GM19351 (cell line): ENCODE measurements at regions not wholly inside any gene's neighbourhood (a gene's known extent, or its start where the extent isn't known, plus 50 kb on each side); places are given as distances from the start of the nearest gene placed in this dataset.

ENCODE experiments used
- ATAC-seq: cut with Tn5 transposase; IDR thresholded peaks from one replicate; pipeline ENCODE4 v1.9.1; 2021; ENCODE audit warnings: mild to moderate bottlenecking, moderate library complexity; ENCODE audit not compliant: unreplicated experiment

- ATAC-seq, result no peak
Observed at GRCh38 chr3:77945320-77945719, 905.4 kb downstream of the ROBO2 start.

- no peak for ATAC-seq
Observed at GRCh38 chr3:77947671-77948070, 907.8 kb downstream of the ROBO2 start.

DNA sequence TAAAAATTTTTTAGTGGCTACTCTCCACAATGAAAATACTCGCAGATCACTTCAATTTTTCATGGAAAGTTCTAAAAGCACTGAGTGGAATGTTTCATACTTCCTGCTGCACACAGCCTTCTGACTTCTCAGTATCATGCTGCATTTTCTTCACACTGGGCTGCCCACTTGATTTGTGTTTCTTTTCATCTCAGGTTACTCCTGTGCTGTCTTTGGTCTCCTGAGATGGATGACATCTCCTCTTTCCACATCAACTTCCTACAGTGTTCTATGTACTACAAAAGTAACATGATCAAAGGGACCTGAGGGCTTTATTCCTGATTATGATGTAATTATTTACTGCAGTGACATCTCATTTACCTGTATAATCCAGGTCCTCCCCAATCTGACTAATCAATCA, 927.7 kb downstream of the ROBO2 start:
- no peak for ATAC-seq

- ATAC-seq, result no peak
Observed at GRCh38 chr3:77976079-77976478, 936.2 kb downstream of the ROBO2 start.

- ATAC-seq, result no peak
Observed at GRCh38 chr3:78003090-78003489, 963.2 kb downstream of the ROBO2 start.

DNA sequence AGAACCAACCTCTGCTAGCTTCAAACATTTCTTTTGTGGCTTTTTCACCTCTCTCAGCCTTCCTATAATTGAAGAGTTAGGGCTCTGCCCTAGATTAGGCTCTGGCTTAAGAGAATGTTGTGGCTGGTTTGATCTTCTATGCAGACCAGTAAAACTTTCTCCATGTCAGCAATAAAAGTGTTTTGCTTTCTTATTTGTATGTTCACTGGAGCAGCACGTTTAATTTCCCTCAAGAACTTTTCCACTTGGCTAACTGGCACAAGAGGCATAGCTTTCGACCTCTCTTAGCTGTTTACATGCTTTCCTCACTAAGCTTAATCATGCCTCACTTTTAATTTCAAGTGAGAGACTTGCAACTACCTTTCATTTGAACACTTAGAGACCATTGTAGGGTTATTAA, 964.7 kb downstream of the ROBO2 start:
- ATAC-seq, result no peak

DNA sequence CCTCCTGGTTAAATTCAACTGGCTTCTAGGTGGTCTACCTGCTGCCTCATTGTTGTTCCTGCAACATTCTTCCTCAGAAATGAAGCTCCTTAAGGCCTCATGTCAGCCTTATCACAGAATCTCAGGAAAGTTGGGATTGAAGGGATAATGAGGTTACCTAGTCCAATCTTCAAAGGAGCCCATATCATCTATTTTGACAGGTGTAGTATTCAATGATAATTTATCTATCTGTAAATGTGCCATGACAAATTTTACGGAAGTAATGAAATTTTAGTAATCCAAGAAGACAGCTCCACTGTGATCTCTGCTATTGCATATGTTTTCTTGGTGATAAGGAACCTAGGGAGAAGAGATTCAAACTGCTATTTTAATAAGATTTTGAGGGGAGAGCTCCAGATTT, 973.8 kb downstream of the ROBO2 start:
- ATAC-seq, result no peak

DNA sequence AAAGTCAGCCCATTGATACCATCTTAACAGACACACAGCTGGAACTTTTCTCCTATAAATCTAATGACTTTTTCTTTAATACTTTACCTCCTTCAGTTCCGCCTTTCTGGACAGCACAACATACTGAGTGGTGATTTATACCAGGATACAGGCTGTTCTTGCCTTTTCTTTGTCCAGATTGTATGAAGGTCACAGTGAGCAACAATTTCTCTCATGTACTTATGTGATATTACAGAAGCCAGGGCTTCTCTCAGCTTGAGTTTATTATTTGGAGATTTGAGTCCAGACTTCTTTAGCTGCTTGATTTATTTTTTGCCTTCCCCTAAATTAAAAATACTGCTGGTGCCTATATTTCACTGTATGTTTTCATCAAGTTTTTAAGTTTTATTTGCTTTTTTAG, 976.0 kb downstream of the ROBO2 start:
- no peak for ATAC-seq

GRCh38 chr3:78021710-78022109, 981.8 kb downstream of the ROBO2 start:
- no peak for ATAC-seq

DNA sequence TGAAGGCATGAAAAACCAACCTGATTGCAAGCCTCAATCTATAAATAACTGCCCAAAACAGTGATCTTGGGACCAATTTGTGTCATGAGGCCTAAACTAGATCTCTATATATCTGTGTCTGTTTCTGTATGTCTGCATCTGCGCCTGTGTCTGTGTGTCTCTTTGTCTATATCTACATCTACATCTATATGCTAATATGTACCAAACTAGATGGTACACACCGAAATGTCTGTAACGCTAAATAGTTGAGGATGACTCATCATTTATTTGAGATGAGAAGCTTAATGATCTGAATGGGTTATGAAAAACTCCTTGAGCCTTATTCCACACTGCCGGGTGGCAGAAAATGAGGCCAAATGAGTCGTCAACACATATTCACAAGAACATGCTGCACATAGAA, 982.3 kb downstream of the ROBO2 start:
- no peak for ATAC-seq

GRCh38 chr3:78023257-78023656, 983.4 kb downstream of the ROBO2 start:
- ATAC-seq, result no peak

GRCh38 chr3:78025916-78026315, 986.0 kb downstream of the ROBO2 start:
- ATAC-seq, result no peak

DNA sequence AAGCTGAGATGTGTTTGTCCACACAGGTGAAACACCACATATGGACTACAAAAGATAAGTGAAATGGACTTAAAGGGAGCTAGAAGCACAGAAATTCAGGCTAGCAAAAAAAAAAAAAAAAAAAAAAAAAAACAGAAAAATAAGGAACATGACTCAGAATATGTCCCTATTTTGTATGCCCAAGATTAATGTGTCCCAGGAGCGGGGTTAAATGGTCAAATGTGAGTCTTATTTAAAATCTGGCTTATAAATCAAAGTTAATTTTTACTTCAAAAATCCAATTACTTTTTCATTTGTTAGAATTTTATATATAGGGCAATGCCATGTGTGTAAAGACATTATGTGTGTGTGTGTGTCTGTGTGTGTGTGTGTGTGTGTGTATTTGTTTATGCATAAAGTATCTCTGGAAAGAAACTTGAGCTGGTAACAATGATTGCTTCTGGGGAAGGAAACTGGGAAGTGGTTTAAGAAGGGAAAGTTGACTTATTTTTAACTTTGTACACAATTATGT, 986.5 kb downstream of the ROBO2 start:
- ATAC-seq, result no peak

GRCh38 chr3:78029775-78030174, 989.9 kb downstream of the ROBO2 start:
- no peak for ATAC-seq

DNA sequence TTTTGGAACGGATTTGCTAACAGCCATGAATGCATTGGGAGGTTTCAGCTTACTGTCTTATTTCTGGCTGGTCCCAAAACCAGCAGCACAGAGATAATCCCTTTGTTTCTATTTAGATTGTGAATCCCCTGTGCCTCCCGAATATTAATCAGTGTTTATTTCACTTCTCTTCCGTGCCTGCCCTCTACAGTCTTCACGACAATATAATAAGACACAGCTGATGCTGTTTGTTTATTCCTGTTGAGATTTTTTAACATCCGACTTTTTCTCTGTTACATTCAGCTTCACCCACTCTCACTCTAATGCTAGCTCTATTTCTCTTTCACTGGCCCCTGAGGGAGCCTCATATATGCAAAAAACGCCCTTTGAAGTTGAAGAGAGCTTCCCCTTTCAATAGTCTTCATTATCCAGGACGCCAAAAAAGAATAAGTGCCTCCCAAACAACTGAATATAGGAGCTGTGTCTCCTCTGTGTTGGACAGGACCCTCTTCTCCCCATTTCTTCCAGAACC, 995.3 kb downstream of the ROBO2 start:
- ATAC-seq, result no peak

GRCh38 chr3:78041486-78041885, 1001.6 kb downstream of the ROBO2 start:
- no peak for ATAC-seq

- no peak for ATAC-seq
Observed at GRCh38 chr3:78046566-78046965, 1006.7 kb downstream of the ROBO2 start.

DNA sequence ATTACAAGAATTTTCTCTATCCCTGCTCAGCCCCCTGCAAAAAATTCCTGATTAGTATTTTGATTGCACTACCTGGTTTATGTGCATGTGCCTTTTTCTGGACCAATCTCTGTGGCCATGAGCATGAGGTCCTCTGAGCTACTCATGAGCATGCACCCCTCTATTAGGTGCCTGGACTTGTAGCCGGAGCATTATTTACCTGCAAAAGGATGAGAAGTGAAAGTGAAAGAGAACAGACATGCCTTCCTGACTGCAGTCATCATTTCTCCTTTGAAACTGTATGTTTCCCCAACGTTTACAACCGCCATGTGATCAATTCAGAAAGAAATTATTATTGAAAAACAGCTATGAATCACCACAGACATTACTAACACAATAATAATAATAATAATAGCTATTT, 1008.8 kb downstream of the ROBO2 start:
- no peak for ATAC-seq

DNA sequence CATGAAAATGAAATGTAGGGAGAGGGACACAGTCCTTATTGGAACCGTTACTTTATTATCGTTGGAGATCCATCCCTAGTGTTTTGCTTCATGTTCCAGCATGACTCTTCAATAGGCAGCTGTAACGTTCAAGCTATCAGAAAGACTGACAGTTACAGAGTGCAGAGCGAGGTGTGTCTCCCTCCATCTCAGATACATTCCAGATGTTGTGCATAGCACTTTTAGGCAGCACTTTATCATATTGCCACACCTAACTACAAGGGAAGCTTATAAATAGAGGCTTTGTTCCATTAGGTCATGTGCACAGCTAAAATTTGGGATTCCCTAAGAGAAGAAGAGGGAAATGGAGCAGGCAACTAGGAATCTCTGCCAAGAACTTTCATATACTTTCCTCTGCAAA, 1009.6 kb downstream of the ROBO2 start:
- no peak for ATAC-seq

DNA sequence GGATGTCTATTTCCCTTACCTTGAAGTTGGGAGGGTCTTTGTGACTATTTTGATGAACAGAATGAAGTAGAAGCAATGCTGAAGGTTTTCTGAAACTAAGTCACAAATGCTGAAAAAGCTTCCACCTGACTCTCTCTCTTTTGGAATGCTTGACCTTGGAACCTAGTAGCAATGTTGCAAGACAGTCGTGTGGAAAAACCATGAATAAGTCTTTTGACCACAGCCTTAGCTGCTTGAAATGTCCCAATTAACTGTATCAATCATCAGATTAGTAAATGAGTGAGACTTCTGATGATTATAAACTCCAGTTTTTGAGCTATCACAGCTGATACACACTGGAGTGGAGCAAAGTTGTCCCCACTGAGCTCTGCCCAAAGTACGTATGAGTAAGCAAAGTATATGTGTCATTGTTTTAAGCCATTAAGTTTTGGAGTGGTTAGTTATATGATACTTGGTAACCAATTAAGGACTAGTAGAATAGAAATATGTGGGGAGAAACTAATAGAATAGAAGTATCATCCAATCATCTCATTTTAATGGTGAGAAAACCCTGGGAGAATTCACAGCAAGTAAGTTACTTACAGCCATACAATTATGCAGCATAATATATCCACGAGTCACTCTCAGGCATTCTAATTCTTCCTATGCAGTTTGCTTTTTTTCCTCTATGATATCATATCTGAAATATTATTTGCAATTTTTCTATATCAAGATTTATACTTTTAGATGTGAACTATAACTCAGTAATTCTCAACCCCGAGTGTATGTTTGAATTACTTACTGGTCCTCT, 1010.6 kb downstream of the ROBO2 start:
- no peak for ATAC-seq

DNA sequence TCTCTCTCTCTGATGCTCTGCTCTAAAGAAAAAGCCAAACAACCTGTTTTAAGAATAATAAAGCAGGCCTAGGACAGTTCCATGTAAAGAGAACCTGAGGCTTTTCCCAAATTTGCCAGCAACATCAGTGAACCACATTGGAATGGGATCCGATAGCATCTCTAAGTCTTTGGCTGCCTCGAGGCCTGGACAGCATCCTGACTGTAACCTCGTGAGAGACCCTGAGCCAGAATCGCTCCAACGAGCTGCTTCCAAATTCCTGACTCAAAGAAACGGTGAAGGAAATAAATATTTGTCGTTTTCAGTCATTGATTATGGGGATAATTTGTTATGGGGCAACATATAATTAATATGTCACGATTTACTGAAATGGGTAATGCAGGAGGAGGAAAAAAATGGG, 1012.8 kb downstream of the ROBO2 start:
- ATAC-seq, result no peak

DNA sequence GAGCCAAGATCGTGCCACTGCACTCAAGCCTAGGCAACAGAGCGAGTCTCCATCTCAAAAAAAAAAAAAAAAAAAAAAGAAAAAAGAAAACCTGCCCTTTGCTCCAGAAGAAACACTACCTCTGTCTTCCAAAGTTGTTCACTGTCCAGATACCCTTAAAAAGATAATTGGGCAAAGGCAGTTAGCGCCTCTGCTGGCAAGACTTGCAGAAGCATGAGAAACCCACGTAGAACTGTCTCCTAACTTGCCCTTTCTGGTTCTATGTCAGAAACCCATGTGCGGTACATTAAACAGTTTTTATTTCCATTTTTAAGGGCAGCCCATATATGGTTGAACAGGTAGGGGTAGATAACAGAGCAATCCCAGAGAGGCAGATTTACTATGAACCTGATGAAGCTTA, 1026.4 kb downstream of the ROBO2 start:
- ATAC-seq, result no peak

DNA sequence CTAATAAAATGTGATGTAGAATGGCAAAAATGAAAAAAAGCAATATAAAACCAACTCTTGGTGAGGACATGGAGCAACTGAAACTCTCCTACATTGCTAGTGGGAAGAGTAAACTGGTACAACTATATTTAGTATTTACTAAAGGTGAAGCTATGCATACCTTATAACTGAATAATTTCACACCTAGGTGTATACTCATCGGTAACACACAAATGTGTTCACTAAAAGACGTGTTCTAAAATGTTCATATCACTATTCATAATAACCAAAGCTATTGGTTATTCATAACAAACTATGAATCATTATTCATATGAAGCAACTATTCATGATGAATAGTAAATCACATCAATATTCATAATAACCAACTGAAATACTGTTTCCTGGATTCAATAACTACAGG, 1030.3 kb downstream of the ROBO2 start:
- ATAC-seq, result no peak
